GM19239 (cell line): ENCODE measurements at regions not wholly inside any gene's neighbourhood (a gene's known extent, or its start where the extent isn't known, plus 50 kb on each side); places are given as distances from the start of the nearest gene placed in this dataset.

Source experiments
- DNase-seq: peaks from one replicate; pipeline ENCODE4 v3.0.0; 2011; ENCODE audit warnings: low spot score; ENCODE audit not compliant: insufficient read length
- FAIRE-seq: peaks from 2 replicates; lab custom pipeline; 2011; peaks lifted over from hg19 to GRCh38; lab: Jason Lieb, UNC

DNA sequence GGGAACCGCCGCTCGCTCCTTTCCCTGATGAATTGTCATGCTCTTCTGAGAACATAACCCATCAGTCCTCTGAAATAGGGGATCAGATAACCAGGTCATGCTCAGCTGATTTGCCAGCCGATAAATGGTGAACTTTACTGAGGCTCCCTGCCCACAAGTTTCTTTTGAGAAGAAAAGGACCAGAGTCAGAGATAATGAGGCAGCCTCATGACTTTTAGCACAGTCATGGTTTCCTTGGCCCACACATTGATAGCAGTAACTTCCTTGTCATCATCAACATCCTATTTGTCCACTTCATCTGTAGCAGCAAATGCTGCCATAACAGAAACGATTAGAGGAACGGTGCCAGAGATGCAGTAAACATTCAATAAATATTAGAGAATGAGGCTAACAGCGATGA is 509.0 kb downstream of the GATA3 start:
- no peak for DNase-seq
- no peak for FAIRE-seq

DNA sequence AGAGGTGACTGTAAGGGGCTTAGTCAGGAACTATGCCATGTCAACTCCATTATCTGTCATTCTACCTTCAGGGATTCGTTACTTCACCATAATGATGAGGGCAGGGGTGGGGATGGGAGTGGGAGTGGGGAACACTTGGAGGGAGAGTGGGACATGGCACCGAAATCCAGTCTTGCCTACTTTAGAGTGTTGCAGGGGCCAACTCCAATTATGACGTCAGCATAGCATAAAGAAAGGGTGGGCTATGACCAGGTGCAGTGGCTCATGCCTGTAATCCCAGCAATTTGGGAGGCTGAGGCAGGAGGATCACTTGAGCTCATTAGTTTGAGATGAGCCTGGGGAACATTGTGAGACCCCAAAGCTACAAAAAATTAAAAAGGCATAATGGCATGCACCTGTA is 512.2 kb downstream of the GATA3 start:
- DNase-seq (no peak), FAIRE-seq (no peak)

DNA sequence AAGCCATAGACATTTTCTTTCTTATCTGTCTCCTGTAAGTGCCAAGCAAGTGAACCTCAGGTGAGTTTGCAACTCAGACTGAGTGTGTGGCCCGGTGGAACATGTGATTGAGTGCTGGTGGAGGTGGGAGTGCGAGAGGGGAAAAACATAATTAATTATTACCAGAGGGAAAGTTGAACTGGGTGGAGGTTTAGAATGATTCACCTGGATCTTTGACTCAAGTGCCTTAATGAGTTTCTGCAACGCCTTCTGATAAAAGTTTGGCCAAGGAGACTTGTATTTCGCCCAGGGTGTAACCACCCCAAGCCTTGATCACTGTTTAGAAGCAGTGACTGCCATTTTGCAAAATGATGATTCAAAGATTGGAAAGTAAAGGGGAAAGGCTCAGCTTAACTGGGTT is 513.9 kb downstream of the GATA3 start:
- DNase-seq, result no peak
- FAIRE-seq, result no peak

DNA sequence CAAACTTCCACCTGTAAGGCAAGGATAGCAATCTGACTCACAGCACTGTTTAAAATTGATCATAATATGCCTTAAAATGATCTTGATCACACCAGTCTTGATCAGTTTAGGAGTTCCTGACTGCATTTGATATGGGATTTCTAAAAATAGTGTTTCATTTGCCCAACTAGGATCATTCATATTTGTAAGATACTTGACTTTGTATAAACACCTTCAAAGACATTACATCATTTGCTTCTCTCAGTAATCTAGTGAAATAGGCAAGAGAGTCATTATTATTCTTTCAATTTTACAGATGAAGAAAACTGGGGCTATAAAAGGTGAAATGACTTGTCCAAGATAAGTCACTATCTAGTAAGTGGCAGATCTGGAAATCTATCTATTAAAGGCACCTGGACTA is 521.1 kb downstream of the GATA3 start:
- no peak for FAIRE-seq
- DNase-seq, result no peak

DNA sequence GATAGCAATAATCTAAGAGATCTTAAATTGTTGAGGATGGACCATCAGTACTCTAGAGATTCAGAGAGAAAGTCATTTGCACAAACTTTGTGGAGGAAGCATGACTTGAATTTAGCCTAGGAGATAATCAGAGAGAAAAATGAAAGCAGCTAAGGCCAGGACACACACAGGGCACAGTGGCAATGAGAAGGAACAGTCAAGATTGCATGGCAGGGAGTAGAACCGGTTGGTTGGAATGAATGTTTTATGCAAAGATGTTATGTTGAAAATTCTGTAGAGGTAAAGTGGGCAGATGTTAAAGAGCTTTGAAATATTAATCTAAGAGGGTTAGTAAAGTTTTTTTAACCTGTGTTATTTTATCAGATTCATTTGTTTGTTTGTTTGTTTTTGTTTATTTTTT is 521.8 kb downstream of the GATA3 start:
- DNase-seq (no peak), FAIRE-seq (no peak)

DNA sequence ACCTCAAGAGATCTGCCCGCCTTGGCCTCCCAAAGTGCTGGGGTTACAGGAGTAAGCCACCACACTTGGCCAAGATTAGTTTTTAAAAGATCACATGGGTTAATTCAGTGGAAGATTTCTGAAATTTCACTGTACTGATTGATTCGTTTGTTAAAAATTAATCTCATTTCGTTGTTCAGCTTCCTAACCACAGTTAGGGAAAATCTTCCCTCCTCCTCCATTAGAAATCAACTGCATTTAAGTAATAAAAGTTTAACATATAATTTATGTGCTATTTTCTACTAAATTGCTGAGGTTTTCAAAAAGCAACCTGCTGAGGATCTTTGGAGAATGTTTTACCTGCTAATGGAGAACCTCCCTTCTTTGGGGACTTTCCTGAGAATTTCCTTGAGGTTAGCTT is 522.4 kb downstream of the GATA3 start:
- FAIRE-seq, result no peak

DNA sequence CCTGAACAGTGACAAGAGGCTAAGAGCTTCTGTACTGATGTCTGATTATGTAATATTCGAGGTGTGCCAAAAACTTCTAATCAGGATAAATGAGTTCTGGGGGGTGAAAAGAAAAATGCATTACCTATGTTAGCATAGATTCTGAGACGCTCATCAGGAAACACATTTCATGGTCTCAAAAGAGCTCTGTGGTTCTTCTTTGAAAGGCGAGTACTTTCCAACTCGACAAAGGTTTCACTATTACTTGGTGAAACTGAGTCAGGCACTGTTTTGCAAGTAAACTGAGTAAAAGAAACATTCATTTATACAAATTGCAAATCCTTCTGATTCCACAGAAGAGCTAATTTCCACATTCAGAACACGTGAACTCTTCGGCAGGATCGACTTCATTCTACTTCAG is 523.2 kb downstream of the GATA3 start:
- DNase-seq (no peak), FAIRE-seq (no peak)

More for the DNA sequence above, 522.4 kb downstream of the GATA3 start:
- DNase-seq, result no peak

DNA sequence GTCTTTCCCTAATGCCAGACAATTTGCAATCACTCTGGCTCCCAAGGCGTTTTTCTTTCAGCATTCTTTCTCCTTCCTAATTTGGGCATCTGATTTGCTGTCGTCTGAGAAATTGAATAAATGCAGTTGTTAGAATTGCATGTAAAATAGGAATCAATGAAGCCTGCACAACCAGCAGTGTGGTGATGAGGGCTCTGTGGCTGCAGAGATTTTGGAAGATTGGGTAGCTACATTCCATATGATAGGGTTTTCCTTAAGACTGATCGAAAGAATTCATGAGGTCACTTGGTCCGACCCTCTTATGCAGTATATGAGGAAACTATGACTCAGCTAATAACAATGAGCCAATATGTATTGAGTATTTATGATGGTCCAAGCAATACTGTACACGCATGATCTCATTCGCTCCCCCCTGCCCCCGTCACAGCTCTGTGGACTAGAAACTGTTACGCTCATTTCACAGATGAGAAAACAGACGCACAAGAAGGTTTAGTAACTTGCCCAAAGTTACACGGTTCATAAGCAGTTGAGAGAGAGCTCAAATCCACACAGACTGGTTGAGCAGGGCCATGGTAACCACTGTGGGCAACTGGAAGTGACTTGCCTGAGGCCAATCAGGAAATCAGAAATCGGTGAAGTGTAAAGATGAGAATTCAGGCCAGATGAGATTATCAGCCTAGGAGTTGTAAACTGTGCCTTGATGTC is 527.2 kb downstream of the GATA3 start:
- no peak for FAIRE-seq
- no peak for DNase-seq

DNA sequence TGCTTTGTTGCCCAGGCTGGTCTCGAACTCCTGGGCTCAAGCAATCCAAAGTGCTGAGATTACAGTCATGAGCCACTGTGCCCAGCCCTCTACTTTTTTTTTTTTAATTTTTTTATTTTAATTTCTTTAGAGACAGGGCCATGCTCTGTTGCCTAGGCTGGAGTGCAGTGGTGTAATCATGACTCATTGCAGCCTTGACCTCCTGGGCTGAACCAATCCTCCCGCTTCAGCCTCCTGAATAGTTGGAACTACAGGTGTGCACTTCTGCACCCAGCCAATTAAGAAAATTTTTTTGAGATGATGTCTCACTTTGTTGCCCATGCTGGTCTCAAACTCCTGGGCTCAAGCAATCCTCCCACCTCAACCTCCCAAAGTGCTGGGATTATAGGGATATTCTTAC is 528.6 kb downstream of the GATA3 start:
- DNase-seq, result no peak
- no peak for FAIRE-seq

DNA sequence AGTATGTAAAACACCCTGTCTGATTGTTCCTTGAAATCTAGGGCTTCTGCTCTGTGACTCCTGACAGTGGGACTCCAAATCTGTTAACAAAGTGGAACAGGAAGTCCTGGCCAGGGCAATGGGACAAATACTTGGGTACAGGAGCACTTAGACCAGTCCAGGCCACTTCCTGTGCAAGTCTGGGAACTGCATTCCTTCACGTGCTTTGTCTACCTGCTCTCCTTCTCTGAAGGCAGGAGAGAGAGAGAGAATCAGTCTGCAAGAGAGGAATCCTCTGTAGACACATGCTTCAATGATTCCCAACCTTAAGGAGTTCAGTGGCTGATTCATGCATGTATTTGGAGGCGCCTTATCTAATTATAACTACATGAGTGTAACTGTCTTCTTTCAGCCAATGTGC is 530.2 kb downstream of the GATA3 start:
- DNase-seq, result no peak
- no peak for FAIRE-seq

DNA sequence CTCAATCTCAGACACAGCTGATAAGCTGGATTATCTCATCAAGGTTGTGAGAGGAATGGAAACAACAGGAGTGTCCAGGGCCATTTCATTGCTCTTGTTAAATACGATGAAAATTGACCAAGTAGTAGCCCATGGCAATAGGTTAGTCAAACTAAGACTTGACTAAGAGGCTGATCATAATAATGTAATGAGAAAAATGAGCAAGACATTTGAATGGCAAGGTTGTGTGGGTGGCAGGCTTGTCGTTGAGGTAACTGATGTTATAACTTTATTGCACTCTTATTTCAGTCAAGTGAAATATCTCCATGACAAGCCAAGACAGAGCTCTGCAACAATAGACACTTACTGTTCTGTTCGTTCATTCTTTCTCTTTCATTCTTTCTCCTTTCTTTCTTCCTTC is 532.0 kb downstream of the GATA3 start:
- no peak for DNase-seq
- FAIRE-seq, result no peak

DNA sequence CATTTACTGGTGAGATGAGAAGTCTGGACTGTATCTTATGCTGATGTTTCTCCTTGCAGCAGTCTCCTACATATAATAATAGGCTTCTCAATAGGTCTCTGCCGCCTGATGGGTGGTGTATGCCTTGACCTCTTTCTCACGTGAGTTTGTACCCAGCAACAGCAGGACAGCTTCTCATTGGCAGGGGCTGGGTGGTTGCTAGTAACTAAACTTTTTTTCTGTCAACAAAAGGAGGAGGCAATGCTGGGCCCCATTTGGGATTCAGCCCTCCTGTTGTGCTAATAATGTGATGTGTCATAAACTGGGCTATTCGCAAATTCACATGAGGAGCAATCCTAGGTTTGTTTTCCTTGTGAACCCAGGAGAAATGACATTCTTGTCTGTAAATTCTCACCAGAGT is 533.6 kb downstream of the GATA3 start:
- DNase-seq, result no peak
- FAIRE-seq, result no peak

DNA sequence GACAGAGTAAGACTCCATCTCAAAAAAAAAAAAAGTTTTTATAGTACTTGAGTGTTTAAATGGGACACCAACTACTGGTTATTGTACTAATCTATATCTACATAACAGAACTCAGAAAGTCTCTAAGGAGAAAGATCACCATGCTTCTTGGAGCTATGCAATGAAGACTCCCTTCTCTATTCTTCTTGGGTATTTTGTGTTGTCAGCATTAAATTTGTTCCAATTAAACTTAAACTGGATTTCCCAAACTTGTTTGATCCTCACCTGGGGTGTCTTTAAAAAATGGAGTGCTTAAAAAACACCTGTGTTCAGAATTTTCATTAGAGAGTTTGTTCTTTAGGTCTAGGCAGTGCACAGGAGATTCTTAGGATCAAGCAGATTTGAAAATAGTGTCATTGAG is 536.0 kb downstream of the GATA3 start:
- FAIRE-seq, result no peak
- DNase-seq, result no peak

DNA sequence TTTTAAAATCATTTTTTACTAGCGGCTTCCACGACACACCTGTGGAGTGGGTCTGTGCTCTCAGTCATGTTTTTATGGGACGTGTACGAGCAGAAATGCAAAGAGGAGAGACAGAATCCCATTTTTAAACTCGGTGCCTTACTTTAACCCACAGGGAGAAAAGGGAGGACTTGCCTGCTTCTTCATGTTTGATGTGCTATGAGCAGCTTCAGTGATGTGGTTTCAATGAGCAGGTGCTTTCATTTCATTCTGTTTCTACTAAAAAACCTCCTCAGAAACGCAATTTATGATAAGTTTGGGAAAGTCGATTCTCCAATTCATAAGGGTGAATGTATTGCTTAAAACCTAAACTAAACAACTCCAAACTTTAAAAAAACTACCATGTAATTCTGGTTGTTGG is 537.2 kb downstream of the GATA3 start:
- DNase-seq (no peak), FAIRE-seq (no peak)

DNA sequence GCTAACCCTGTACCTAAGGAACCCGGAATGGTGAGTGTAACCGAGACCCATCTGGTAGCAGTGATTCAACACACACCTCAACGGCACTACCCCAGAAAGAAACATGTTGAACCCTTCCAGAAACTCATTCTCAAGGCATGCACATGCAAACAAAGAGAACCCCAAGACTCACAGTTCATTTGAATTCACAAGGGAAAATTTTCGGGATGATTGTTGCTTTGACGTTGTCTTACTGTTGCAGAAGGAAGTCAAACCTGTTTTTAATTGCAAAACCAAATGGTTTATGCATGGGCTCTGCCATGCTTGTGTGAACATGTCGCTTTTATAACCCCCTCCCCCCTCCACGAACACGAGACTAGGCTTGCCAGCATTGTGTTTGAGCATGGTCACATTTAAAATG is 539.7 kb downstream of the GATA3 start:
- DNase-seq (no peak), FAIRE-seq (no peak)

DNA sequence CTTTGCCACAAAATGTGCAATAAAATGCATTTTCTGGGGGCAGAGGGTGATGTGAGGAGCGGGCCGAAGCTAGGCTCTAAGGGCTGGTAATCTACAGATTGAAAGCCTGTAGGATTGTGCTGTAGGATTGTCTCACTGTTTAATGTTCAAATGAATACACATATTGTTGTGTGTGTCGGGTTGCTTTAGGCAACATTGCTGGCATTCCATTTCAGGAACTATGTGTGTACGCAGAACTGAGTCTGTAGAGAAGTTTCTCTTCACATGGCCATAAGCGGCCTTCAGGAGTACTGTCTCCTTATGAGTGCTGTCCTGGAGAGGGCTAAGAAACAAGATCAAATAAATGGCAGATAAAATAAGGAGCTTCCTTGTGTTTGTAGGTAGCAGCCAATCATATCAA is 540.2 kb downstream of the GATA3 start:
- FAIRE-seq, result no peak
- DNase-seq, result no peak

DNA sequence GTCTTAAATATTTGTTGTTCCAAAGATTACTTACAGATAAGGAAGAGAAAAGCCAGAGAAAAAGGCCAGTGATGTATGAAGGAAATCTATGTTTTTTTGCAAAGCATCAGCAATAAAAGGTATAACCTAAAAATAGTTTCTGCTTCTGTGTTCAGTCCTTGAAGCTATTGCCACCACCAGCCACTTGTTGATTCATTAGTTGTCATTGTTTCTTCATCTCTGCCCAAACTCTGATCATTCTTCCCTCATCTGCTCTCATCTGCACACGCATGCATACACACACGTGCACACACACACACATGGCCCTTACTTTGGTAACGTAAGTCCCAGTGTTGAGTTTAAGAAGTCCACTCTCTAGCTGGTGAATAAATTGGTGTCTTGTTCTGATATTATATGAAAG is 540.7 kb downstream of the GATA3 start:
- DNase-seq (no peak), FAIRE-seq (no peak)

DNA sequence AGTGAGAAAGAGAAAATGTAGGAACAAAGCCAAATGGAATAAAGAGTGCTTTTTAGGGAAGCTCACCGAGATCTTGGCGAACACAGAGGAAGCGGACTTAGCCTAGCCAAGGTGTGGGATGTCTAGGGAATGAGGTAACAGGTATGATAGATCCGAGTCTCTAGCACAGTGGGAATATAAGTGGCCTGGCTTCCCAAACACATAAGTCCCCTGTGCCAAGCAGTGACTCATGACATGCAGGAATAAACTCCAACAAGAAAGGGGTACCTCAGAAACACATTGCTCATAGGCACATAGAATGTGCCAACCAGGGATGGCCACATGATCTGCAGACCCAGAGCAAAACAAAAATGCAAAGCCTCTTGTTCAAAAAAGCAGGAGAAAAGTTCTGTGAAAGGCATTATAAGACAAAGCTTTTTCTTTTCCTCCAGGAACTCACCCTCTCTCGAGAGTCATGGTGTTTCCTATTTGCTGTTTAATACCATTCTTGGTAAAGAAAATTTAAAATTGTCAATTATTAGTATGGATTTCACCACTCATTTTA is 542.5 kb downstream of the GATA3 start:
- FAIRE-seq, result no peak
- DNase-seq, result no peak

DNA sequence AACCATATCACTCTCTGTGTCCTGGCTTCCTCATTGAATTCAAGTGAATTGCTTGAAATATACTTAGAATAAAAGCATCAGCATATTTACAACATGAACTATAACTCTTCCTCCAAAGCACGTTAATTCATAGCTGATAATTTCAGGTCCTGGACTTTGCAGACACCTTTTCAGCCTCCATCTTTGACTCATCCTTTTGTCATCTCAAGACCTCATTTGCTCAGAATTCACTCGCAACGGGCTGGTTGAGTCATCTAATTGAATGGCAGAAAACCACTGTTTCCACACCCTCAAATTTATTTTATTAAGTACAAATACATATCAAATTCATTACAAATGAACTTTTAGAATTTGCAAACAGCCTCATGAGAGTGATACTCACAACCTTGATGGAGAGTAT is 545.7 kb downstream of the GATA3 start:
- no peak for DNase-seq
- no peak for FAIRE-seq

DNA sequence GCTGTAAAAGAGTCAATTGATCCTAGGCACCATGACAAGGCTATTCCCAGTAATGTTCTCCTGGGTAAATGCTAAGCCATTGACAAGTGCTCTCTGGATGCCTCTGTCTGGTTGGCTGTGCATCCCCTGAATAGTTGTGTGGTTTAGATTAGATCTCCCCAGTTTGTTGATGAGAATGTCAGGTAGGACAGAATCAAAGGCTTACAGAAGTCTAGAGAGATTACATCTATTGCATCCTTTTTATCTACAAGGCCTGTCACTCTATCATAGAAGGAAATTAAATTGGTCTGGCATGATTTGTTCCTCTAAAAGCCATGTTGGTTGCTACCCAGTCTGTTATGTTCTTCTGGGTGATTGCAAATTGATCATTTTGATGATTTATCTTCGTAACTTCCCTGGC is 548.3 kb downstream of the GATA3 start:
- DNase-seq (no peak), FAIRE-seq (no peak)

DNA sequence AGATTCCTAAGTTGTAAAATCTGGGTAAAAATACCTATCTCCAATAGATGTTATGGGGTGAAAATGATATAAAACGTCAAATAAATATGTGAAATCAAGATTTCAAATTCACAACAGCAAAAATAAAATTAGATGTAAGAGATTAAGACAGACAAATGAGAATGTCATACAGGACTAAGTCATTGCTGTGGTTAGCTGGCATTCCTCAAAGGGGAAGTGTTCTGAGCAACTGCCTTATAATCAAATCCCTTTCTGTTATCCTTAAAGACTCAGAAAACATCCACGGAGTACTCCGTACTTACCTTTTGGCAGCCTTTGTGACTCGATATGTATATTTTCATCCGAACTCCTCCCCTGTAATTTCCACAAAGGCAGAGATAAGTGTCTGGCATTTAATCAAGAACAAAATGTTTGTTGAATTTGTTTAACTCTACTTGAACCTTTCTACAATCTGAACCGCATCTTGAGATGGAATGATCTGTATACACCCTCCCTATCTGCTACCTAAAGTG is 559.6 kb downstream of the GATA3 start:
- DNase-seq (no peak), FAIRE-seq (no peak)

DNA sequence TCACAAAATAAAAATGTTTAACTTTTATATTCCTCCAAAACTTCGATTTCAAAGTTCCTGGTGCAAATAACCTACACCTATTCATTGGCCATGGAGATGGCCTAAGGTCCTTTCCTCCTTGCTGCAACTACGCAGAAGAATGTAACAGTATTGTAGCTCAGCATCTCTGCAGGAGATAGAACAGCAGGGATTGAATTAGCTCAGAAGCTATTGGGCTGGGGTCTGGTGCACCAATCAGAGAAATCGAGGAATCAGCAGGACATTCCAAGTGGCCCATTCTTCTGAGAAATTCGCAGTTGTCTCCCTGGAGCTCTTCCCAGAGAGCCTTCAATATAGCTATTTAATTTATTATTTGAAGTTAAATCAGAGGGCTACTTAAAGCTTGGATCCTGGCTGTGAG is 560.6 kb downstream of the GATA3 start:
- FAIRE-seq (no peak), DNase-seq (no peak)
